HEK293T (cell line): ENCODE measurements at regions not wholly inside any gene's neighbourhood (a gene's known extent, or its start where the extent isn't known, plus 50 kb on each side); places are given as distances from the start of the nearest gene placed in this dataset.

Experiments
- ARNT ChIP-seq: fragments of 450-650 bp; IDR thresholded peaks from 2 replicates; pipeline ENCODE4 v1.6.1; 2017; ENCODE audit warnings: mild to moderate bottlenecking
- CTBP1 ChIP-seq: fragments of 450-650 bp; IDR thresholded peaks from 2 replicates; pipeline ENCODE4 v1.6.1; 2016; ENCODE audit warnings: borderline replicate concordance
- FOXM1 ChIP-seq: fragments of 450-650 bp; IDR thresholded peaks from 2 replicates; pipeline ENCODE4 v1.6.1; 2017; ENCODE audit warnings: mild to moderate bottlenecking, borderline replicate concordance
- LEF1 ChIP-seq: fragments of 450-650 bp; IDR thresholded peaks from 2 replicates; pipeline ENCODE4 v1.6.1; 2017; ENCODE audit warnings: mild to moderate bottlenecking, borderline replicate concordance
- NFRKB ChIP-seq: fragments of 450-650 bp; IDR thresholded peaks from 2 replicates; pipeline ENCODE4 v1.6.1; 2016; ENCODE audit warnings: mild to moderate bottlenecking, moderate library complexity
- TF ChIP-seq, protein P1 (sequence below): fragments of 450-650 bp; IDR thresholded peaks from 2 replicates; pipeline ENCODE4 v1.6.1; 2016

DNA sequence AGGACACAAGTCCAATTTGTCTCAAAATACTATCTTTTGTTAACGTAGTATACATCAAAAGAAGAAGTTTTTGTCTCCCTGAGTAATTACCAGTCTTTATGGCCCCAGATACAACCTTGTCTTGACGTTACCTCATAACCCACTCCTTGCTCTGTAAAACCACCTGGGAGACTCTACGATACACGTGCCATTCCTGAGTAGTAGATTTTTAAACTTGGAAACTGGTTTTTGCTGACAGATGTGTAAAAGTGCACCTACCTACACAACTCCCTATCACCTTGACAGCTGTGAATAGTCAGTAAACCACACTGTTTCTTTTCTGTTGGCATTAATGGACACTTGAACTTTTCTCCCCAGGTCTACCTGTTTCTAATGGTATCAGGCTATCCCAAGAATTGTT, 51.7 kb upstream of the RARB start:
- TF ChIP-seq NFRKB, result no peak
- TF ChIP-seq ARNT, result no peak
- TF ChIP-seq, protein P1, sequence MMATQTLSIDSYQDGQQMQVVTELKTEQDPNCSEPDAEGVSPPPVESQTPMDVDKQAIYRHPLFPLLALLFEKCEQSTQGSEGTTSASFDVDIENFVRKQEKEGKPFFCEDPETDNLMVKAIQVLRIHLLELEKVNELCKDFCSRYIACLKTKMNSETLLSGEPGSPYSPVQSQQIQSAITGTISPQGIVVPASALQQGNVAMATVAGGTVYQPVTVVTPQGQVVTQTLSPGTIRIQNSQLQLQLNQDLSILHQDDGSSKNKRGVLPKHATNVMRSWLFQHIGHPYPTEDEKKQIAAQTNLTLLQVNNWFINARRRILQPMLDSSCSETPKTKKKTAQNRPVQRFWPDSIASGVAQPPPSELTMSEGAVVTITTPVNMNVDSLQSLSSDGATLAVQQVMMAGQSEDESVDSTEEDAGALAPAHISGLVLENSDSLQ, result no peak
- TF ChIP-seq FOXM1, result no peak
- TF ChIP-seq CTBP1, result no peak
- TF ChIP-seq LEF1, result no peak
